HCEC 1CT (cell line): ENCODE measurements at regions not wholly inside any gene's neighbourhood (a gene's known extent, or its start where the extent isn't known, plus 50 kb on each side); places are given as distances from the start of the nearest gene placed in this dataset.
"Not testable (repeated sequence)": the region's sequence is repeated elsewhere in the genome, so short reads cannot be mapped to it uniquely, and the experiment has no call there.

Experiments
- DNase-seq: peaks from one replicate; pipeline ENCODE4 v3.0.0-alpha.2; 2017

GRCh38 chr15:59764775-59765174 is 75.7 kb upstream of the BNIP2 start:
- no peak for DNase-seq

- no peak for DNase-seq
These were observed 73.4 kb upstream of the BNIP2 start for GRCh38 chr15:59762558-59762957.

GRCh38 chr15:59760256-59760655 is 71.1 kb upstream of the BNIP2 start:
- DNase-seq, result not testable (repeated sequence)

GRCh38 chr15:59751552-59752413 is 62.7 kb upstream of the BNIP2 start:
- DNase-seq, result peak; percentile 6

GRCh38 chr15:59746777-59747176 is 57.7 kb upstream of the BNIP2 start:
- no peak for DNase-seq

- DNase-seq, result peak; percentile 24
These were observed 52.3 kb upstream of the BNIP2 start for GRCh38 chr15:59741274-59741906.

- no peak for DNase-seq
These were observed 50.6 kb upstream of the BNIP2 start for GRCh38 chr15:59739557-59740186.
